K562 (cell line): ENCODE measurements at regions not wholly inside any gene's neighbourhood (a gene's known extent, or its start where the extent isn't known, plus 50 kb on each side); places are given as distances from the start of the nearest gene placed in this dataset.

ENCODE experiments used
- ATAC-seq: fragments of 200-7000 bp; cut with Tn5 transposase; 3 replicates; pipeline ENCODE4 v1.9.1; 2020; ENCODE audit warnings: moderate library complexity
- BruUV-seq: library from RNA; stranded (reverse); fragments of 400-500 nt; replicated peaks from 2 replicates; lab custom pipeline; 2021; lab: Mats Ljungman, UMichigan
- CTCF ChIA-PET: fragments of 300-600 bp; formaldehyde crosslinking; extraction: SDS; loops from one replicate; lab custom pipeline; 2021; ENCODE audit warnings: low intra/inter-chr PET ratio; lab: Yijun Ruan, JAX
- POLR2A ChIA-PET: fragments of 300-600, 350-650 bp; sonication (Branson Sonifier 250); formaldehyde crosslinking; extraction: SDS; loops from one replicate; lab custom pipeline; 2021; ENCODE audit warnings: antibody characterized with exemption, inconsistent platforms; lab: Yijun Ruan, JAX
- DNase-seq, 4 experiments: peaks; one replicate each; pipeline versions ENCODE4 v3.0.0 to v3.0.0-alpha.2; 2011 to 2018; ENCODE audit warnings: low spot score in 3 of 4, mixed read lengths in 3 of 4; ENCODE audit errors: extremely low read depth in 1 of 4
- FAIRE-seq: peaks from 2 replicates; lab custom pipeline; 2011; peaks lifted over from hg19 to GRCh38; lab: Jason Lieb, UNC
- H2AFZ ChIP-seq: 2 replicates; pipeline ENCODE4 v1.6.0; 2011; ENCODE audit warnings: low read depth, low read length, control low read depth, inconsistent platforms
- H3K27ac ChIP-seq: fragments of 200-600 bp; 3 replicates; pipeline ENCODE4 v1.8.0; 2011; ENCODE audit warnings: low read depth, mild to moderate bottlenecking, control low read depth, inconsistent platforms, low read length, moderate library complexity, mixed read lengths; ENCODE audit errors: extremely low read depth
- H3K27me3 ChIP-seq, 2 experiments: fragments of 300-600 bp in 1 of 2; 2 replicates in 1 of 2; 3 replicates in 1 of 2; pipeline versions ENCODE4 v1.6.0 to v1.8.0; 2011; ENCODE audit warnings: inconsistent platforms in 2 of 2, low read length in 2 of 2, mild to moderate bottlenecking in 1 of 2, mixed read lengths in 1 of 2, moderate library complexity in 1 of 2; ENCODE audit not compliant: control insufficient read depth in 2 of 2, insufficient read depth in 2 of 2
- H3K36me3 ChIP-seq: fragments of 300-600 bp; 3 replicates; pipeline ENCODE4 v1.8.0; 2011; ENCODE audit warnings: mild to moderate bottlenecking, low read length, inconsistent platforms; ENCODE audit not compliant: control insufficient read depth, insufficient read depth
- H3K4me1 ChIP-seq, 2 experiments: fragments of 200-600 bp in 1 of 2; replicated peaks in 1 of 2; 2 replicates in 1 of 2; 3 replicates in 1 of 2; pipeline versions ENCODE4 v1.5.1 to v1.8.0; 2011; ENCODE audit warnings: inconsistent platforms in 2 of 2, low read length in 2 of 2, mild to moderate bottlenecking in 1 of 2, mixed read lengths in 1 of 2, moderate library complexity in 1 of 2; ENCODE audit not compliant: control insufficient read depth in 2 of 2, insufficient read depth in 2 of 2
- H3K4me2 ChIP-seq: 2 replicates; pipeline ENCODE4 v1.6.1; 2011; ENCODE audit warnings: low read length, control low read depth, inconsistent platforms, mixed read lengths; ENCODE audit not compliant: insufficient read depth
- H3K4me3 ChIP-seq: fragments of 200-600 bp; sonication (generic), shearing (Covaris generic); 2 replicates; pipeline ENCODE4 v1.5.1; 2016; ENCODE audit warnings: control low read depth, inconsistent platforms
- H3K79me2 ChIP-seq: fragments of 200-600 bp; 3 replicates; pipeline ENCODE4 v1.8.0; 2011; ENCODE audit warnings: low read length, inconsistent platforms; ENCODE audit not compliant: control insufficient read depth, insufficient read depth
- H3K9ac ChIP-seq, 2 experiments: 2 replicates each; pipeline versions ENCODE4 v1.6.0 to v1.6.1; 2011; ENCODE audit warnings: low read depth in 2 of 2, low read length in 2 of 2, control low read depth in 1 of 2, inconsistent platforms in 1 of 2, mild to moderate bottlenecking in 1 of 2, mixed read lengths in 1 of 2; ENCODE audit not compliant: insufficient read depth in 1 of 2
- H3K9me1 ChIP-seq: one replicate; pipeline ENCODE4 v1.6.0; 2011; ENCODE audit warnings: inconsistent platforms, mild to moderate bottlenecking, low read length, moderate library complexity; ENCODE audit not compliant: control insufficient read depth, insufficient read depth
- H3K9me3 ChIP-seq: replicated peaks from 2 replicates; pipeline ENCODE4 v1.5.1; 2011; ENCODE audit warnings: low read depth, low read length, inconsistent platforms; ENCODE audit not compliant: control insufficient read depth, insufficient read depth
- H4K20me1 ChIP-seq: replicated peaks from 2 replicates; pipeline ENCODE4 v1.6.1; 2011; ENCODE audit warnings: low read length, inconsistent platforms, mixed read lengths; ENCODE audit not compliant: control insufficient read depth, insufficient read depth
- DPF2 ChIP-seq: fragments of 450-650 bp; IDR thresholded peaks from 2 replicates; pipeline ENCODE4 v1.6.1; 2016
- FIP1L1 ChIP-seq: fragments of 200-400 bp; formaldehyde crosslinking; IDR thresholded peaks from 2 replicates; pipeline ENCODE4 v1.6.1; 2018; ENCODE audit warnings: mild to moderate bottlenecking, low read depth, low read length; ENCODE audit not compliant: poor library complexity, severe bottlenecking
- KLF1 ChIP-seq: fragments of 450-650 bp; IDR thresholded peaks from 2 replicates; pipeline ENCODE4 v1.6.1; 2016; ENCODE audit warnings: missing genetic modification characterization, missing compliant biosample characterization
- MAFK ChIP-seq: IDR thresholded peaks from 2 replicates; pipeline ENCODE4 v1.6.1; 2011; ENCODE audit warnings: low read length, improper control_type of control experiment
- MLLT1 ChIP-seq, 2 experiments: fragments of 450-650 bp; IDR thresholded peaks; 2 replicates each; pipeline ENCODE4 v1.6.1; 2016
- PRPF4 ChIP-seq: fragments of 200-400 bp; formaldehyde crosslinking; IDR thresholded peaks from one replicate; pipeline ENCODE4 v1.6.1; 2017; ENCODE audit warnings: low read length, low read depth, mild to moderate bottlenecking; ENCODE audit not compliant: insufficient read depth, poor library complexity, severe bottlenecking
- SAP30 ChIP-seq: fragments of 200-600 bp; sonication (generic); IDR thresholded peaks from 2 replicates; pipeline ENCODE4 v1.6.1; 2012; ENCODE audit warnings: borderline replicate concordance, low read depth, mild to moderate bottlenecking, moderate library complexity, low read length, control low read depth, inconsistent platforms; ENCODE audit not compliant: insufficient read depth, poor library complexity, severe bottlenecking
- VEZF1 ChIP-seq: fragments of 200-800 bp; sonication (Bioruptor generic); IDR thresholded peaks from 2 replicates; pipeline ENCODE4 v1.6.1; 2017; ENCODE audit warnings: missing genetic modification characterization, missing compliant biosample characterization
- ZBTB1 ChIP-seq: sonication (generic); formaldehyde crosslinking; IDR thresholded peaks from 2 replicates; pipeline ENCODE4 v1.8.1; 2023; ENCODE audit warnings: missing genetic modification reagents, low read depth, mild to moderate bottlenecking, borderline replicate concordance
- ZBTB49 ChIP-seq: sonication (generic); formaldehyde crosslinking; IDR thresholded peaks from 2 replicates; pipeline ENCODE4 v1.8.0; 2022; ENCODE audit warnings: missing genetic modification reagents, mild to moderate bottlenecking, borderline replicate concordance
- ZNF133 ChIP-seq: fragments of 250-450 bp; sonication (Bioruptor Pico); IDR thresholded peaks from 2 replicates; pipeline ENCODE4 v1.4.0; 2020; ENCODE audit warnings: mild to moderate bottlenecking
- ZNF561 ChIP-seq: fragments of 450-650 bp; formaldehyde crosslinking; conservative IDR thresholded peaks from 2 replicates; pipeline ENCODE4 v1.4.0; 2020; ENCODE audit warnings: mild to moderate bottlenecking, moderate library complexity
- WGBS: fragments of 100-300 bp; shearing (Covaris generic); methylation state at CpG from one replicate; pipeline ENCODE4 v1.1.6; 2016; ENCODE audit warnings: low coverage, mixed read lengths; ENCODE audit not compliant: insufficient coverage; ENCODE audit errors: missing lambda C conversion rate; 5-methylcytosine and 5-hydroxymethylcytosine counted together
- in situ Hi-C: fragments of 300-500 bp; cut with MboI; formaldehyde crosslinking; loops from 4 replicates; pipeline ENCODE4 v1.15.0; 2018; ENCODE audit warnings: inconsistent platforms, mixed read lengths
- intact Hi-C: fragments of 100-400 bp; cut with micrococcal nuclease; formaldehyde crosslinking; loops from 2 replicates; pipeline ENCODE4 v1.14.2; 2022
- TF ChIP-seq, protein P1 (sequence below): fragments of 250-450 bp; sonication (Bioruptor Pico); IDR thresholded peaks from 2 replicates; pipeline ENCODE4 v1.8.0; 2022; ENCODE audit warnings: moderate library complexity, mild to moderate bottlenecking, inconsistent platforms
- TF ChIP-seq, protein P2 (sequence below): fragments of 250-450 bp; sonication (Bioruptor Pico); IDR thresholded peaks from 2 replicates; pipeline ENCODE4 v1.8.0; 2021; ENCODE audit warnings: moderate library complexity, mild to moderate bottlenecking, inconsistent platforms

DNA sequence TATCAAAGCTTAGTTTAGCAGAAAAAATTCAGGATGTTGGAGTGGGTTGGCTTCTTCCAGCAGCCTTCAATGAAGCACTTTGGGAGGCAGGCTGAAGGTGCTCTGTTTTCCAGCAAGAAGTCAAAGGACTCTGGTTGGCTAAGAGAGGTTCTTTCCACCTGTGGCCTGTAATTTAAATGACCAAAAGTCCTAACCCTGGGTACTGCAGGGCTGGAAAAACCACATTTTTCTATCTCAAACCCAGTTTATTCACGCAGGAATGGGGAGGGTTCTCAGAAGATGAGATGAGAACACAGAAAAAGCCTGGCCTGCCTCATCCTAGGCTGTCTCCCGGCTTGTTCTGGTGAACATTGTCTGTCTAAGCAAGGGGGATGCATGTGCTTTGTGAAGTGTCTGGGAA lies 68.6 kb upstream of the ZFHX3 start (continued):
- no peak for TF ChIP-seq MLLT1 (IDR thresholded peaks at IDR 0.05)
- TF ChIP-seq, all 486 proteins: peak for 0

DNA sequence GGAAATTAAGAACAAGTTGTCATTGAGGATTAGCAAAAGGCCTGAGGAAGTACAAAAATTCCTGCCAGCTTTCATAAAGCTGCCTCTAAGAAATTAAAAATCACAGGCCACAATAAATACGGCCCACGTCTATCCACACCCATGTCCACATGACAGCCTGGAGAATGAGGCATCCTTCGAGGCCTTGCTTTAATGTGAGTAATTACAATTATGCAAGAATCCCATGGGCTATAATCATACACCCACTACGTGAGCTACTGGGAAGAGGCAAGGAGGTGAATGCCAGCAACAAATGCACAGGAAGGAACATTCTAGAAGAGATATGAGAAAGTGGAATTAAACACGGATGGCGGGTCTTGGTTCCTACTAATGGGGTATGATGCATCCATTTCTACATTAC lies 65.4 kb upstream of the ZFHX3 start:
- H3K4me3 ChIP-seq = no peak overlapping the region
- CTCF ChIA-PET = no interaction called here
- no peaks in the 10 kb centered on the region for H3K9me3 ChIP-seq
- H3K27ac ChIP-seq = no peak overlapping the region
- FAIRE-seq (no peak), ATAC-seq (no peak)
- POLR2A ChIA-PET = no interaction called here
- H3K9ac ChIP-seq = no peak overlapping the region
- no peak overlapping the region for H2AFZ ChIP-seq
- in situ Hi-C loops = no loop called here
- no TSS peak for BruUV-seq
- H4K20me1 ChIP-seq = no peaks in the 10 kb centered on the region
- H3K79me2 ChIP-seq = no peaks in the 10 kb centered on the region
- TF ChIP-seq SAP30 = no peak
- TF ChIP-seq KLF1 (tag) = no peak
- TF ChIP-seq, protein P1, sequence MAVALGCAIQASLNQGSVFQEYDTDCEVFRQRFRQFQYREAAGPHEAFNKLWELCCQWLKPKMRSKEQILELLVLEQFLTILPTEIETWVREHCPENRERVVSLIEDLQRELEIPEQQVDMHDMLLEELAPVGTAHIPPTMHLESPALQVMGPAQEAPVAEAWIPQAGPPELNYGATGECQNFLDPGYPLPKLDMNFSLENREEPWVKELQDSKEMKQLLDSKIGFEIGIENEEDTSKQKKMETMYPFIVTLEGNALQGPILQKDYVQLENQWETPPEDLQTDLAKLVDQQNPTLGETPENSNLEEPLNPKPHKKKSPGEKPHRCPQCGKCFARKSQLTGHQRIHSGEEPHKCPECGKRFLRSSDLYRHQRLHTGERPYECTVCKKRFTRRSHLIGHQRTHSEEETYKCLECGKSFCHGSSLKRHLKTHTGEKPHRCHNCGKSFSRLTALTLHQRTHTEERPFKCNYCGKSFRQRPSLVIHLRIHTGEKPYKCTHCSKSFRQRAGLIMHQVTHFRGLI (CRISPR knock-in tag) = no peak
- no peak for TF ChIP-seq ZBTB1 (CRISPR knock-in tag)
- no peak for TF ChIP-seq ZNF561
- no peak for TF ChIP-seq FIP1L1
- TF ChIP-seq, protein P2, sequence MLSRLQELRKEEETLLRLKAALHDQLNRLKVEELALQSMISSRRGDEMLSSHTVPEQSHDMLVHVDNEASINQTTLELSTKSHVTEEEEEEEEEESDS (CRISPR knock-in tag) = no peak
- no peak for TF ChIP-seq DPF2
- no peak for TF ChIP-seq MAFK
- TF ChIP-seq PRPF4 = no peak
- no peak for TF ChIP-seq VEZF1 (CRISPR knock-in tag)
- no peak for TF ChIP-seq ZBTB49 (CRISPR knock-in tag)
- TF ChIP-seq ZNF133 (CRISPR knock-in tag) = no peak
- TF ChIP-seq, all 486 proteins: peak for 0
- Histone ChIP-seq H3K36me3 (no peaks in the 10 kb centered on the region), H3K9me1 (no peaks in the 10 kb centered on the region), H3K27me3 (peaks cover 0 to 3% of the 10 kb centered on the region in 2 experiments; a peak in 1 of 5 replicates), H3K4me2 (no peak overlapping the region), H3K4me1 (no peaks in the 10 kb centered on the region)
- DNase-seq = no peak
- 2% methylated on average over 6 of the region's 6 CpGs for WGBS
- intact Hi-C loops = no loop called here
